ENCODE measurements at regions not wholly inside any gene's neighbourhood (a gene's known extent, or its start where the extent isn't known, plus 50 kb on each side); places are given as distances from the start of the nearest gene placed in this dataset.

DNA sequence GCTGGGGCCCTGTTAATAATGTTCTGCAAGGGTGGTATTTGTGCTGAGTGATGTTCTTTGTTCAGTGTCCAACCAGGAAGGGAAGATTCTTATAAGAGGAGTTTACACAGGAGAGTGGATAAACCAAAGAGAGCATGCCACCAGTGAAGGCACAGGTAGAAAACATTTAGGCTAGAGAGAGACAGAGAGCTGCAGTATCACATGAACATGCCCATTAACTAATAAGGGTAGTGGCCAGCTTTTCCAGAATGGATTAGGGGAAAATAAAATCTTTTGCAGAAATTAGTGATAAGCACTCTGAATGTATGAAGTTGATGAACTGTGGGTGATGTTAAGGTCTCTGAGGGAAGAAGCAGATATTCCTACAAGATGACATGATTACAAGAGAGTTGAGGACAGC is 54.1 kb upstream of the PRLR start:
- H3K27me3 ChIP-seq (ENCODE audit: low read length), result no peaks in the 10 kb centered on the region

DNA sequence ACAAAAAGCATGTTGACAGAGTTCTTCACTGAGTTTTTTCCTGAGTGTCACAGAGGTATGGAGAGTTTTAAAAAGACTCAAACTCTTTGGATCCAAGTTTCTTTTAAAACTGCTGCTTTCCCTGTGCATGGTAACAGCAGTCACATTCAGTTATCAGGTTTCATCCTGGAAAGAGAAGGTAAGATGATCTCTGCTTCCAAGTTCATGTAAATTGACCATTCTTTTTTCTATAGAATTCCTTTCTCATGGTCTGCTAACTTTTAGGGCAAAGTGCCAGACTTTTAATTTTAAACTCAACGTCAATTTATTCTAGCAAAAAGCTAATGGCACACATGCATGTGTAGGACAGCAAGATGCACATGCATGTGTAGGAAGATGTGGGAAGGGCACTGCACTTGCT is 52.5 kb upstream of the PRLR start:
- H3K9me3 ChIP-seq (ENCODE audit: insufficient read depth, low read length), result no peaks in the 10 kb centered on the region
- TF ChIP-seq, protein P1, sequence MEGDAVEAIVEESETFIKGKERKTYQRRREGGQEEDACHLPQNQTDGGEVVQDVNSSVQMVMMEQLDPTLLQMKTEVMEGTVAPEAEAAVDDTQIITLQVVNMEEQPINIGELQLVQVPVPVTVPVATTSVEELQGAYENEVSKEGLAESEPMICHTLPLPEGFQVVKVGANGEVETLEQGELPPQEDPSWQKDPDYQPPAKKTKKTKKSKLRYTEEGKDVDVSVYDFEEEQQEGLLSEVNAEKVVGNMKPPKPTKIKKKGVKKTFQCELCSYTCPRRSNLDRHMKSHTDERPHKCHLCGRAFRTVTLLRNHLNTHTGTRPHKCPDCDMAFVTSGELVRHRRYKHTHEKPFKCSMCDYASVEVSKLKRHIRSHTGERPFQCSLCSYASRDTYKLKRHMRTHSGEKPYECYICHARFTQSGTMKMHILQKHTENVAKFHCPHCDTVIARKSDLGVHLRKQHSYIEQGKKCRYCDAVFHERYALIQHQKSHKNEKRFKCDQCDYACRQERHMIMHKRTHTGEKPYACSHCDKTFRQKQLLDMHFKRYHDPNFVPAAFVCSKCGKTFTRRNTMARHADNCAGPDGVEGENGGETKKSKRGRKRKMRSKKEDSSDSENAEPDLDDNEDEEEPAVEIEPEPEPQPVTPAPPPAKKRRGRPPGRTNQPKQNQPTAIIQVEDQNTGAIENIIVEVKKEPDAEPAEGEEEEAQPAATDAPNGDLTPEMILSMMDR (IDR thresholded peaks at IDR 0.05; ENCODE audit: insufficient read depth, low read length, poor library complexity, severe bottlenecking), result no peak
- no peaks in the 10 kb centered on the region for H3K36me3 ChIP-seq (ENCODE audit: low read length)

More for the DNA sequence above, 54.1 kb upstream of the PRLR start:
- no peak overlapping the region for H3K4me2 ChIP-seq (ENCODE audit: low read depth, low read length, poor library complexity, severe bottlenecking)
- H3K79me2 ChIP-seq (ENCODE audit: insufficient read depth, low read length), result no peaks in the 10 kb centered on the region
- TF ChIP-seq, protein P1 (IDR thresholded peaks at IDR 0.05; ENCODE audit: insufficient read depth, low read length, poor library complexity, severe bottlenecking), result no peak
- TF ChIP-seq EZH2phosphoT487 (conservative IDR thresholded peaks at IDR 0.05; ENCODE audit: low read length), result no peak
- H3K4me3 ChIP-seq (ENCODE audit: insufficient read depth, low read length, poor library complexity, severe bottlenecking), result no peak overlapping the region
- H3F3A ChIP-seq (ENCODE audit: insufficient read depth), result no peaks in the 10 kb centered on the region
- H3K27ac ChIP-seq (ENCODE audit: low read depth, low read length), result no peak overlapping the region
- H3K9ac ChIP-seq (ENCODE audit: low read length), result no peak overlapping the region
- H3K9me3 ChIP-seq (ENCODE audit: insufficient read depth, low read length), result no peaks in the 10 kb centered on the region
- H3K9me2 ChIP-seq (replicated peaks; ENCODE audit: insufficient read depth, low read length), result no peaks in the 10 kb centered on the region
- no peaks in the 10 kb centered on the region for H3K36me3 ChIP-seq (ENCODE audit: low read length)
- H4K20me1 ChIP-seq (ENCODE audit: low read depth, low read length), result no peaks in the 10 kb centered on the region
- H2AFZ ChIP-seq (ENCODE audit: low read depth, low read length, severe bottlenecking), result no peak overlapping the region

DNA sequence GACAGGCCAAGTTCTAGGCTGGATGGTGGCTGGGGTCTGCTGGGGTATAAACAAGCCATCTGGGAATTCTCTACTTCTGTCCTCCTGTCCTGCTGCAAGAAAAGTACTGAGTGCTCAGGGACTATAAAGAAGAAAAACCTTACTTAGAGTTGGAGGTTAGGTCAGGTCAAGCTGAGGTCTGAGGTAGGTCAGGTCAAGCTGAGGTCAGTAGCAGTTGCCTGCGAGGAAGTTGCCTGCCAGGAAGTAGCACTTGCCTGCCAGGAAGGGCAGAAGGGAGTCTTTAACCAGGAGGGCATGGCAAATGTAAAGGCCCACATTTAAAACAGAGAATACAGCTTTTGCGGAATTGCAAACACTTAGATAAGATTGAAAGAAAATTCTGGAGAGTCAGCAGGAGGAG is 51.3 kb upstream of the PRLR start:
- Histone ChIP-seq H3K9me2 (replicated peaks; ENCODE audit: insufficient read depth, low read length) (no peaks in the 10 kb centered on the region), H2AFZ (ENCODE audit: low read depth, low read length, severe bottlenecking) (no peak overlapping the region), H3K4me2 (ENCODE audit: low read depth, low read length, poor library complexity, severe bottlenecking) (no peak overlapping the region), H3K27ac (ENCODE audit: low read depth, low read length) (no peak overlapping the region), H3K36me3 (ENCODE audit: low read length) (no peaks in the 10 kb centered on the region), H4K20me1 (ENCODE audit: low read depth, low read length) (no peaks in the 10 kb centered on the region), H3F3A (ENCODE audit: insufficient read depth) (no peaks in the 10 kb centered on the region), H3K4me3 (ENCODE audit: insufficient read depth, low read length, poor library complexity, severe bottlenecking) (no peak overlapping the region), H3K9me3 (ENCODE audit: insufficient read depth, low read length) (no peaks in the 10 kb centered on the region), H3K27me3 (ENCODE audit: low read length) (no peaks in the 10 kb centered on the region), H3K79me2 (ENCODE audit: insufficient read depth, low read length) (no peaks in the 10 kb centered on the region), H3K9ac (ENCODE audit: low read length) (no peak overlapping the region)
- TF ChIP-seq, protein P1 (IDR thresholded peaks at IDR 0.05; ENCODE audit: insufficient read depth, low read length, poor library complexity, severe bottlenecking), result no peak
- no peak for TF ChIP-seq EZH2phosphoT487 (conservative IDR thresholded peaks at IDR 0.05; ENCODE audit: low read length)

More for the DNA sequence above, 52.5 kb upstream of the PRLR start:
- no peaks in the 10 kb centered on the region for H4K20me1 ChIP-seq (ENCODE audit: low read depth, low read length)
- no peak overlapping the region for H3K9ac ChIP-seq (ENCODE audit: low read length)
- no peak overlapping the region for H3K27ac ChIP-seq (ENCODE audit: low read depth, low read length)
- H2AFZ ChIP-seq (ENCODE audit: low read depth, low read length, severe bottlenecking), result no peak overlapping the region
- H3K4me3 ChIP-seq (ENCODE audit: insufficient read depth, low read length, poor library complexity, severe bottlenecking), result no peak overlapping the region
- no peaks in the 10 kb centered on the region for H3F3A ChIP-seq (ENCODE audit: insufficient read depth)
- no peaks in the 10 kb centered on the region for H3K9me2 ChIP-seq (replicated peaks; ENCODE audit: insufficient read depth, low read length)
- H3K27me3 ChIP-seq (ENCODE audit: low read length), result no peaks in the 10 kb centered on the region
- no peak overlapping the region for H3K4me2 ChIP-seq (ENCODE audit: low read depth, low read length, poor library complexity, severe bottlenecking)
- no peaks in the 10 kb centered on the region for H3K79me2 ChIP-seq (ENCODE audit: insufficient read depth, low read length)
